Tibial nerve (tissue), 3 donors: ENCODE measurements at regions not wholly inside any gene's neighbourhood (a gene's known extent, or its start where the extent isn't known, plus 50 kb on each side); places are given as distances from the start of the nearest gene placed in this dataset.

Experiments used
- CTCF ChIP-seq, 5 experiments: fragments of 200-600 bp in 3 of 5; fragments of 450-650 bp in 2 of 5; sonication (generic) in 3 of 5; IDR thresholded peaks; one replicate each; pipeline ENCODE4 v1.5.1; 2016 to 2019; ENCODE audit warnings: antibody characterized with exemption in 5 of 5, mild to moderate bottlenecking in 3 of 5, moderate library complexity in 2 of 5
- POLR2A ChIP-seq, 2 donors: fragments of 450-650 bp; IDR thresholded peaks; one replicate each; pipeline ENCODE4 v1.6.1; 2017; ENCODE audit warnings: antibody characterized with exemption in 2 of 2, mild to moderate bottlenecking in 2 of 2, moderate library complexity in 2 of 2

GRCh38 chr2:381181-381580 lies 93.3 kb upstream of the ALKAL2 start:
- TF ChIP-seq CTCF (IDR thresholded peaks at IDR 0.05) (no peak), POLR2A (IDR thresholded peaks at IDR 0.05) (no peak)
